ENCODE measurements at regions not wholly inside any gene's neighbourhood (a gene's known extent, or its start where the extent isn't known, plus 50 kb on each side); places are given as distances from the start of the nearest gene placed in this dataset.

DNA sequence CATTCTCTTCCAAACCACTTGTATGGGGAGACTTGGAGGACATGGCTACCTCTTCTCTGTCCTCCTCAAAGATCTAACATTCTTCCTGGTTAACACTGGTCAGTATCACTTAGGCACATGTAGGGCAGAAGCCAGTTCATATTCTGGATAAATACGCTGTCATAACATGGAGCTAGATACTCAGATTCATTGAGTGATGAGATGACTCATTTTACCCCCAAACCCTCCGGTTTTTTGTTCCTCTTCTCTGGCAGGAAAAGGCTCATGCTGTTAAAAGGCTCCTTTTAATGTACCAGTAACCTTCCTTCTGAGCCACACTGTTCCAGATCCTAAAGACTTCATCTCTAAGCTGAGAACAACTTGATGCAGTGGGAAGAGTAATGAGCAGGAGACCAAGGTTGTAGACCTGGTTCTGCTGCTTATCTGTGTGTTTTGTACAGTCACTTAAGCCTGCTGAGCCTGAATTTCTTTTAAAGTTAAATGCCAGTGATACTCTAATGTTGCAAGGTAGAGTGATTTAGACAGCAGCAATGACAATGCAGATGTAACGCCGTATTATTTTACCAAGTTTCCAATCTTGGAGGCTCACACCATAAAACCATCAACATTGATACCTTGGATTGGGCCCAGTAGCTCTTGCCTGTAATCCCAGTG, 57.3 kb upstream of the ELK3 start:
- TF ChIP-seq, protein P1, sequence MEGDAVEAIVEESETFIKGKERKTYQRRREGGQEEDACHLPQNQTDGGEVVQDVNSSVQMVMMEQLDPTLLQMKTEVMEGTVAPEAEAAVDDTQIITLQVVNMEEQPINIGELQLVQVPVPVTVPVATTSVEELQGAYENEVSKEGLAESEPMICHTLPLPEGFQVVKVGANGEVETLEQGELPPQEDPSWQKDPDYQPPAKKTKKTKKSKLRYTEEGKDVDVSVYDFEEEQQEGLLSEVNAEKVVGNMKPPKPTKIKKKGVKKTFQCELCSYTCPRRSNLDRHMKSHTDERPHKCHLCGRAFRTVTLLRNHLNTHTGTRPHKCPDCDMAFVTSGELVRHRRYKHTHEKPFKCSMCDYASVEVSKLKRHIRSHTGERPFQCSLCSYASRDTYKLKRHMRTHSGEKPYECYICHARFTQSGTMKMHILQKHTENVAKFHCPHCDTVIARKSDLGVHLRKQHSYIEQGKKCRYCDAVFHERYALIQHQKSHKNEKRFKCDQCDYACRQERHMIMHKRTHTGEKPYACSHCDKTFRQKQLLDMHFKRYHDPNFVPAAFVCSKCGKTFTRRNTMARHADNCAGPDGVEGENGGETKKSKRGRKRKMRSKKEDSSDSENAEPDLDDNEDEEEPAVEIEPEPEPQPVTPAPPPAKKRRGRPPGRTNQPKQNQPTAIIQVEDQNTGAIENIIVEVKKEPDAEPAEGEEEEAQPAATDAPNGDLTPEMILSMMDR (IDR thresholded peaks at IDR 0.05) = no peak
- no peak for TF ChIP-seq POLR2A (IDR thresholded peaks at IDR 0.05)
